Endothelial cell (in vitro differentiated cells): ENCODE measurements at regions not wholly inside any gene's neighbourhood (a gene's known extent, or its start where the extent isn't known, plus 50 kb on each side); places are given as distances from the start of the nearest gene placed in this dataset.

ENCODE experiments used
- DNase-seq: peaks from one replicate; pipeline ENCODE4 v3.0.0; 2021; ENCODE audit warnings: low spot score
- H3K27ac Mint-ChIP-seq: one replicate; pipeline ENCODE4 v1.8.0; 2021; ENCODE audit warnings: mixed read lengths, inconsistent platforms; ENCODE audit not compliant: unreplicated experiment
- H3K27me3 Mint-ChIP-seq: one replicate; pipeline ENCODE4 v1.8.0; 2021; ENCODE audit warnings: mild to moderate bottlenecking, moderate library complexity, mixed read lengths, inconsistent platforms; ENCODE audit not compliant: unreplicated experiment
- H3K36me3 Mint-ChIP-seq: one replicate; pipeline ENCODE4 v1.8.0; 2021; ENCODE audit warnings: mild to moderate bottlenecking, low read depth, mixed read lengths, inconsistent platforms; ENCODE audit not compliant: unreplicated experiment
- H3K4me1 Mint-ChIP-seq: one replicate; pipeline ENCODE4 v1.8.0; 2021; ENCODE audit warnings: mild to moderate bottlenecking, mixed read lengths, inconsistent platforms; ENCODE audit not compliant: unreplicated experiment
- H3K4me3 Mint-ChIP-seq: one replicate; pipeline ENCODE4 v1.8.0; 2021; ENCODE audit warnings: mild to moderate bottlenecking, mixed read lengths, inconsistent platforms; ENCODE audit not compliant: unreplicated experiment
- H3K9me3 Mint-ChIP-seq: one replicate; pipeline ENCODE4 v1.8.0; 2021; ENCODE audit warnings: mixed read lengths, inconsistent platforms; ENCODE audit not compliant: unreplicated experiment
- CTCF ChIP-seq: fragments of 200-600 bp; sonication (generic); IDR thresholded peaks from one replicate; pipeline ENCODE4 v1.5.0; 2021; ENCODE audit warnings: antibody characterized with exemption; ENCODE audit not compliant: unreplicated experiment

GRCh38 chr7:12881712-12882111, 194.3 kb downstream of the ARL4A start:
- Mint-ChIP-seq H3K9me3 (no peaks in the 10 kb centered on the region), H3K4me3 (no peak overlapping the region), H3K36me3 (no peaks in the 10 kb centered on the region), H3K27me3 (peaks cover 2% of the 10 kb centered on the region), H3K27ac (no peak overlapping the region), H3K4me1 (no peaks in the 10 kb centered on the region)
- no peak for TF ChIP-seq CTCF
- DNase-seq, result no peak

GRCh38 chr7:12882710-12883109, 195.3 kb downstream of the ARL4A start:
- TF ChIP-seq CTCF, result no peak
- H3K36me3 Mint-ChIP-seq, result no peaks in the 10 kb centered on the region
- no peaks in the 10 kb centered on the region for H3K4me1 Mint-ChIP-seq
- no peak overlapping the region for H3K27ac Mint-ChIP-seq
- peaks cover 3% of the 10 kb centered on the region for H3K27me3 Mint-ChIP-seq
- no peaks in the 10 kb centered on the region for H3K9me3 Mint-ChIP-seq
- no peak overlapping the region for H3K4me3 Mint-ChIP-seq
- no peak for DNase-seq

- Mint-ChIP-seq H3K36me3 (no peaks in the 10 kb centered on the region), H3K9me3 (no peaks in the 10 kb centered on the region), H3K27ac (no peak overlapping the region), H3K27me3 (peaks cover 3% of the 10 kb centered on the region), H3K4me3 (no peak overlapping the region), H3K4me1 (no peaks in the 10 kb centered on the region)
- no peak for TF ChIP-seq CTCF
- DNase-seq, result no peak
These were observed 196.6 kb downstream of the ARL4A start for GRCh38 chr7:12884033-12884432.

GRCh38 chr7:12884856-12885440, 197.5 kb downstream of the ARL4A start:
- no peaks in the 10 kb centered on the region for H3K36me3 Mint-ChIP-seq
- no peak for DNase-seq
- H3K27ac Mint-ChIP-seq, result no peak overlapping the region
- no peak for TF ChIP-seq CTCF
- no peaks in the 10 kb centered on the region for H3K4me1 Mint-ChIP-seq
- H3K27me3 Mint-ChIP-seq, result peaks cover 3% of the 10 kb centered on the region
- H3K4me3 Mint-ChIP-seq, result no peak overlapping the region
- H3K9me3 Mint-ChIP-seq, result no peaks in the 10 kb centered on the region

- TF ChIP-seq CTCF, result no peak
- Mint-ChIP-seq H3K4me3 (no peak overlapping the region), H3K4me1 (no peaks in the 10 kb centered on the region), H3K36me3 (no peaks in the 10 kb centered on the region), H3K9me3 (no peaks in the 10 kb centered on the region), H3K27me3 (peaks cover 3% of the 10 kb centered on the region), H3K27ac (peak overlapping the region; percentile 27)
- no peak for DNase-seq
These were observed 201.3 kb downstream of the ARL4A start for GRCh38 chr7:12888717-12889116.
